Epidermal melanocyte (primary cell): ENCODE measurements at regions not wholly inside any gene's neighbourhood (a gene's known extent, or its start where the extent isn't known, plus 50 kb on each side); places are given as distances from the start of the nearest gene placed in this dataset.
"Not testable (repeated sequence)": the region's sequence is repeated elsewhere in the genome, so short reads cannot be mapped to it uniquely, and the experiment has no call there.

Source experiments
- DNase-seq: peaks from one replicate; pipeline ENCODE4 v3.0.0; 2011; ENCODE audit warnings: low spot score; ENCODE audit not compliant: insufficient read length

GRCh38 chr4:151459375-151459774 lies 50.4 kb downstream of the FHIP1A start:
- DNase-seq, result no peak

GRCh38 chr4:151460434-151460833 lies 51.5 kb downstream of the FHIP1A start:
- DNase-seq, result no peak

- no peak for DNase-seq
Observed at GRCh38 chr4:151462554-151462953, 53.6 kb downstream of the FHIP1A start.

- DNase-seq, result no peak
Observed at GRCh38 chr4:151468715-151469696, 60.0 kb downstream of the FHIP1A start.

- no peak for DNase-seq
Observed at GRCh38 chr4:151469970-151470369, 61.0 kb downstream of the FHIP1A start.

- DNase-seq, result no peak
Observed at GRCh38 chr4:151471728-151472127, 62.8 kb downstream of the FHIP1A start.

GRCh38 chr4:151472297-151472696 lies 63.3 kb downstream of the FHIP1A start:
- DNase-seq, result no peak

GRCh38 chr4:151472711-151473110 lies 63.7 kb downstream of the FHIP1A start:
- DNase-seq, result no peak

GRCh38 chr4:151473521-151474097 lies 64.6 kb downstream of the FHIP1A start:
- no peak for DNase-seq

GRCh38 chr4:151475035-151475714 lies 66.2 kb downstream of the FHIP1A start:
- no peak for DNase-seq

GRCh38 chr4:151481813-151482212 lies 72.8 kb downstream of the FHIP1A start:
- DNase-seq, result no peak

GRCh38 chr4:151484396-151485102 lies 75.6 kb downstream of the FHIP1A start:
- DNase-seq, result no peak

GRCh38 chr4:151485541-151486131 lies 76.7 kb downstream of the FHIP1A start:
- DNase-seq, result no peak

- DNase-seq, result no peak
Observed at GRCh38 chr4:151486168-151486567, 77.2 kb downstream of the FHIP1A start.

GRCh38 chr4:151488968-151489367 lies 80.0 kb downstream of the FHIP1A start:
- no peak for DNase-seq

- no peak for DNase-seq
Observed at GRCh38 chr4:151489462-151490203, 80.7 kb downstream of the FHIP1A start.

- not testable (repeated sequence) for DNase-seq
Observed at GRCh38 chr4:151495612-151496011, 86.6 kb downstream of the FHIP1A start.

- not testable (repeated sequence) for DNase-seq
Observed at GRCh38 chr4:151511548-151511947, 102.6 kb downstream of the FHIP1A start.

GRCh38 chr4:151517896-151518295 lies 108.9 kb downstream of the FHIP1A start:
- DNase-seq, result no peak

GRCh38 chr4:151518359-151518758 lies 109.4 kb downstream of the FHIP1A start:
- no peak for DNase-seq
